ENCODE measurements at regions not wholly inside any gene's neighbourhood (a gene's known extent, or its start where the extent isn't known, plus 50 kb on each side); places are given as distances from the start of the nearest gene placed in this dataset.
A peak's percentile ranks its signal among the peaks of the same experiment; 100 is the strongest.

DNA sequence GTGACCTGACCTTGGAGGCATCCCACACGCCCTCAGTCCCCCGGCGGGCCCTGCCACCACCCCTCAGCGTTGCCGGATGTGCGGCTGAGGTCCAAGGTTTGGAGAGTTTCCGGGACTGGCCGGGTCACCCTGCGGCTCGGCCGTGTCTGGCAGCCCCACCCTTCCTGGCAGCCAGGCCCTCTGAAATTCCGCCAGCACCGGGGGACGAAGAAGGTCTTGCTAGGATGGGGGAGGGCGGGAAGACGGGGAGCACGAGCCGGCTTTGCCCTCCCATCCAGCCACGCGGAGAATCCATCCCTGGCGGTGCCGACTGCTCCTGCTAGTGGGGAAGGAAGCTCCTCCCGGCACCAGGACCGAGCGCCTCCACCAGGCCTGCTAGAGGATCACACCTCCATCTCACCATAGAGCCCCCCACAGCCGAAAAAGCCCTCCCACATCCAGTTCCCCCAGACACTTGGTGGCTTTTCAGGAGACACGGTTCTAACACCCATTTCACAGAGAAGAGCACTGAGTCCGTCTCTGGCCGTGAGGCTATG lies 81.5 kb downstream of the CPN2 start:
- DNase-seq (ENCODE audit: low read depth, low spot score) = no peak
- peaks cover 39% of the 10 kb centered on the region for H3K4me1 ChIP-seq (ENCODE audit: insufficient read depth, insufficient read length)
- no peak overlapping the region for H3K4me3 ChIP-seq (ENCODE audit: insufficient read length, low read depth)
- H3K9ac ChIP-seq (ENCODE audit: insufficient read length, low read depth) = peak overlapping the region; percentile 22
- TF ChIP-seq ZNF274 (IDR thresholded peaks at IDR 0.05; ENCODE audit: low read depth, low read length) = no peak
- TF ChIP-seq SUZ12 (IDR thresholded peaks at IDR 0.05; ENCODE audit: extremely low read depth, insufficient read depth, insufficient read length) = no peak
- TF ChIP-seq YY1 (IDR thresholded peaks at IDR 0.05; ENCODE audit: insufficient read depth, insufficient read length) = no peak
- no peaks in the 10 kb centered on the region for H3K9me3 ChIP-seq (ENCODE audit: insufficient read depth, low read length)
- H3K36me3 ChIP-seq (ENCODE audit: insufficient read depth, insufficient read length, low read length) = no peaks in the 10 kb centered on the region
- H3K27me3 ChIP-seq (ENCODE audit: insufficient read depth, insufficient read length) = no peaks in the 10 kb centered on the region

GRCh38 chr3:194270627-194271459 lies 80.3 kb downstream of the CPN2 start:
- Histone ChIP-seq H3K9ac (ENCODE audit: insufficient read length, low read depth) (peak overlapping the region; percentile 54), H3K4me3 (ENCODE audit: insufficient read length, low read depth) (no peak overlapping the region), H3K9me3 (ENCODE audit: insufficient read depth, low read length) (no peaks in the 10 kb centered on the region), H3K27me3 (ENCODE audit: insufficient read depth, insufficient read length) (no peaks in the 10 kb centered on the region), H3K4me1 (ENCODE audit: insufficient read depth, insufficient read length) (peaks cover 41% of the 10 kb centered on the region), H3K36me3 (ENCODE audit: insufficient read depth, insufficient read length, low read length) (no peaks in the 10 kb centered on the region)
- no peak for DNase-seq (ENCODE audit: low read depth, low spot score)
- TF ChIP-seq YY1 (IDR thresholded peaks at IDR 0.05; ENCODE audit: insufficient read depth, insufficient read length) = no peak
- no peak for TF ChIP-seq ZNF274 (IDR thresholded peaks at IDR 0.05; ENCODE audit: low read depth, low read length)
- no peak for TF ChIP-seq SUZ12 (IDR thresholded peaks at IDR 0.05; ENCODE audit: extremely low read depth, insufficient read depth, insufficient read length)

GRCh38 chr3:194271460-194272035 lies 79.6 kb downstream of the CPN2 start:
- Histone ChIP-seq H3K9me3 (ENCODE audit: insufficient read depth, low read length) (no peaks in the 10 kb centered on the region), H3K4me3 (ENCODE audit: insufficient read length, low read depth) (no peak overlapping the region), H3K36me3 (ENCODE audit: insufficient read depth, insufficient read length, low read length) (no peaks in the 10 kb centered on the region), H3K27me3 (ENCODE audit: insufficient read depth, insufficient read length) (no peaks in the 10 kb centered on the region), H3K4me1 (ENCODE audit: insufficient read depth, insufficient read length) (peaks cover 41% of the 10 kb centered on the region), H3K9ac (ENCODE audit: insufficient read length, low read depth) (peak overlapping the region; percentile 54)
- TF ChIP-seq YY1 (IDR thresholded peaks at IDR 0.05; ENCODE audit: insufficient read depth, insufficient read length) (no peak), ZNF274 (IDR thresholded peaks at IDR 0.05; ENCODE audit: low read depth, low read length) (no peak), SUZ12 (IDR thresholded peaks at IDR 0.05; ENCODE audit: extremely low read depth, insufficient read depth, insufficient read length) (no peak)
- no peak for DNase-seq (ENCODE audit: low read depth, low spot score)

DNA sequence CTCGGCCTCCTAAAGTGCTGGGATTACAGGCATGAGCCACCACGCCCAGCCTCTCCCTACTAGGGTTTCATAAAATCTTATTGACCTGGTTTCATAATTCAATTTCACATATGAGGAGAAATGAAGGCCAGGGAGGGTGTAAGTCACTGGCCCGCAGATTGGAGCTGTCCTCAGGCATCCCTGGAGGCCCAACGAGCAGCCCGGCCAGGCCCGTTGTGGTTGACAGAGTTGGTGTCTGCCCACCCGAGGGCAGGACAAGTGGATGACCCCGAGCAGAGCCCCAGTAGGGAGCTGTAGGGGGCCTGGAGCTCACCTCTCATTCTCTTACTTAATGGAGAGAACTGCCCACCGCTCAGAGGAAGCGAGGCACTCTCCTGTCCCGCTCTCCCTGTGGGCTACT lies 78.9 kb downstream of the CPN2 start:
- Histone ChIP-seq H3K9me3 (ENCODE audit: insufficient read depth, low read length) (no peaks in the 10 kb centered on the region), H3K27me3 (ENCODE audit: insufficient read depth, insufficient read length) (no peaks in the 10 kb centered on the region), H3K4me1 (ENCODE audit: insufficient read depth, insufficient read length) (peaks cover 44% of the 10 kb centered on the region), H3K4me3 (ENCODE audit: insufficient read length, low read depth) (no peak overlapping the region), H3K9ac (ENCODE audit: insufficient read length, low read depth) (peak overlapping the region; percentile 13), H3K36me3 (ENCODE audit: insufficient read depth, insufficient read length, low read length) (no peaks in the 10 kb centered on the region)
- DNase-seq (ENCODE audit: low read depth, low spot score) = no peak
- no peak for TF ChIP-seq YY1 (IDR thresholded peaks at IDR 0.05; ENCODE audit: insufficient read depth, insufficient read length)

GRCh38 chr3:194272861-194273742 lies 78.0 kb downstream of the CPN2 start:
- TF ChIP-seq SUZ12 (IDR thresholded peaks at IDR 0.05; ENCODE audit: extremely low read depth, insufficient read depth, insufficient read length) (no peak), ZNF274 (IDR thresholded peaks at IDR 0.05; ENCODE audit: low read depth, low read length) (no peak), YY1 (IDR thresholded peaks at IDR 0.05; ENCODE audit: insufficient read depth, insufficient read length) (no peak)
- DNase-seq (ENCODE audit: low read depth, low spot score) = no peak
- no peaks in the 10 kb centered on the region for H3K27me3 ChIP-seq (ENCODE audit: insufficient read depth, insufficient read length)
- H3K4me1 ChIP-seq (ENCODE audit: insufficient read depth, insufficient read length) = peaks cover 40% of the 10 kb centered on the region
- H3K36me3 ChIP-seq (ENCODE audit: insufficient read depth, insufficient read length, low read length) = no peaks in the 10 kb centered on the region
- H3K4me3 ChIP-seq (ENCODE audit: insufficient read length, low read depth) = no peak overlapping the region
- H3K9ac ChIP-seq (ENCODE audit: insufficient read length, low read depth) = peak overlapping the region; percentile 0
- H3K9me3 ChIP-seq (ENCODE audit: insufficient read depth, low read length) = no peaks in the 10 kb centered on the region

GRCh38 chr3:194273743-194274310 lies 77.3 kb downstream of the CPN2 start:
- DNase-seq (ENCODE audit: low read depth, low spot score) = no peak
- Histone ChIP-seq H3K9ac (ENCODE audit: insufficient read length, low read depth) (no peak overlapping the region), H3K9me3 (ENCODE audit: insufficient read depth, low read length) (no peaks in the 10 kb centered on the region), H3K4me1 (ENCODE audit: insufficient read depth, insufficient read length) (peaks cover 43% of the 10 kb centered on the region), H3K4me3 (ENCODE audit: insufficient read length, low read depth) (no peak overlapping the region), H3K36me3 (ENCODE audit: insufficient read depth, insufficient read length, low read length) (no peaks in the 10 kb centered on the region), H3K27me3 (ENCODE audit: insufficient read depth, insufficient read length) (no peaks in the 10 kb centered on the region)
- TF ChIP-seq ZNF274 (IDR thresholded peaks at IDR 0.05; ENCODE audit: low read depth, low read length) = no peak
- no peak for TF ChIP-seq YY1 (IDR thresholded peaks at IDR 0.05; ENCODE audit: insufficient read depth, insufficient read length)
- no peak for TF ChIP-seq SUZ12 (IDR thresholded peaks at IDR 0.05; ENCODE audit: extremely low read depth, insufficient read depth, insufficient read length)
